ENCODE measurements at regions not wholly inside any gene's neighbourhood (a gene's known extent, or its start where the extent isn't known, plus 50 kb on each side); places are given as distances from the start of the nearest gene placed in this dataset.
"Not testable (repeated sequence)": the region's sequence is repeated elsewhere in the genome, so short reads cannot be mapped to it uniquely, and the experiment has no call there.

DNA sequence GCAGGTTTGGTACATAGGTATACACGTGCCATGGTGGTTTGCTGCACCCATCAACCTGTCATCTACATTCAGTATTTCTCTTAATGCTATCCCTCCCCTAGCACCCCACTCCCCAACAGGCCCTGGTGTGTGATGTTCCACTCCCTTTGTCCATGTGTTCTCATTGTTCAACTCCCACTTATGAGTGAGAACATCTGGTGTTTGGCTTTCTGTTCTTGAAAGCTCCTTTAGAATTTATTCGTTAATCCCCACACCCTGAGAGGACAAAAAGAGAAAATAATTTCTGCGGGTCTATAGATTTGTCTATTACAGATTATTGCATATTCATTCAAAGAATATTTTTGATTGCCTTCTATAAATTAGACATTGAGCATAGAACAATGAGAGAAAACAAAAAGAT is 455.5 kb downstream of the PLPP3 start:
- H3K27me3 Mint-ChIP-seq (ENCODE audit: low read depth, poor library complexity) = peaks cover 6% of the 10 kb centered on the region
- no peak overlapping the region for H3K4me3 Mint-ChIP-seq
- TF ChIP-seq, protein P1, sequence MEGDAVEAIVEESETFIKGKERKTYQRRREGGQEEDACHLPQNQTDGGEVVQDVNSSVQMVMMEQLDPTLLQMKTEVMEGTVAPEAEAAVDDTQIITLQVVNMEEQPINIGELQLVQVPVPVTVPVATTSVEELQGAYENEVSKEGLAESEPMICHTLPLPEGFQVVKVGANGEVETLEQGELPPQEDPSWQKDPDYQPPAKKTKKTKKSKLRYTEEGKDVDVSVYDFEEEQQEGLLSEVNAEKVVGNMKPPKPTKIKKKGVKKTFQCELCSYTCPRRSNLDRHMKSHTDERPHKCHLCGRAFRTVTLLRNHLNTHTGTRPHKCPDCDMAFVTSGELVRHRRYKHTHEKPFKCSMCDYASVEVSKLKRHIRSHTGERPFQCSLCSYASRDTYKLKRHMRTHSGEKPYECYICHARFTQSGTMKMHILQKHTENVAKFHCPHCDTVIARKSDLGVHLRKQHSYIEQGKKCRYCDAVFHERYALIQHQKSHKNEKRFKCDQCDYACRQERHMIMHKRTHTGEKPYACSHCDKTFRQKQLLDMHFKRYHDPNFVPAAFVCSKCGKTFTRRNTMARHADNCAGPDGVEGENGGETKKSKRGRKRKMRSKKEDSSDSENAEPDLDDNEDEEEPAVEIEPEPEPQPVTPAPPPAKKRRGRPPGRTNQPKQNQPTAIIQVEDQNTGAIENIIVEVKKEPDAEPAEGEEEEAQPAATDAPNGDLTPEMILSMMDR (IDR thresholded peaks at IDR 0.05) = no peak
- no peak overlapping the region for H3K27ac Mint-ChIP-seq
- peaks cover 9% of the 10 kb centered on the region for H3K36me3 Mint-ChIP-seq (ENCODE audit: low read depth)
- peaks cover 46% of the 10 kb centered on the region for H3K9me3 Mint-ChIP-seq
- peaks cover 9% of the 10 kb centered on the region for H3K4me1 Mint-ChIP-seq
- no peak for DNase-seq

DNA sequence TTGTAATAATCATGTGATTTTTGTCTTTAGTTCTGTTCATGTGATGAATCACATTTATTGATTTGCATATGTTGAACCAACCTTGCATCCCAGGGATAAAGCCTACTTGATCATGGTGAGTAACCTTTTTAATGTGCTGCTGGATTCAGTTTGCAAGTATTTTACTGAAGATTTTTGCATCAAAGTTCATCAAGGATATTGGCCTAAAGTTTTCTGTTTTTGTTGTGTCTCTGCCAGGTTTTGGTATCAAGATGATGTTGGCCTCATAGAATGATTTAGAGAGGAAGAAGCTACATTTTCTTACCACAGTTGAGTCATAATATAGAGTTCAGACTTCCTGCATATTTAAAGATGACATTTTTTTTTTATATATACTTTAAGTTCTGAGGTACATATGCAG is 455.9 kb downstream of the PLPP3 start:
- peaks cover 9% of the 10 kb centered on the region for H3K4me1 Mint-ChIP-seq
- H3K4me3 Mint-ChIP-seq = no peak overlapping the region
- TF ChIP-seq, protein P1 (IDR thresholded peaks at IDR 0.05) = no peak
- peaks cover 9% of the 10 kb centered on the region for H3K36me3 Mint-ChIP-seq (ENCODE audit: low read depth)
- no peak for DNase-seq
- peaks cover 6% of the 10 kb centered on the region for H3K27me3 Mint-ChIP-seq (ENCODE audit: low read depth, poor library complexity)
- H3K9me3 Mint-ChIP-seq = peaks cover 46% of the 10 kb centered on the region
- H3K27ac Mint-ChIP-seq = no peak overlapping the region

DNA sequence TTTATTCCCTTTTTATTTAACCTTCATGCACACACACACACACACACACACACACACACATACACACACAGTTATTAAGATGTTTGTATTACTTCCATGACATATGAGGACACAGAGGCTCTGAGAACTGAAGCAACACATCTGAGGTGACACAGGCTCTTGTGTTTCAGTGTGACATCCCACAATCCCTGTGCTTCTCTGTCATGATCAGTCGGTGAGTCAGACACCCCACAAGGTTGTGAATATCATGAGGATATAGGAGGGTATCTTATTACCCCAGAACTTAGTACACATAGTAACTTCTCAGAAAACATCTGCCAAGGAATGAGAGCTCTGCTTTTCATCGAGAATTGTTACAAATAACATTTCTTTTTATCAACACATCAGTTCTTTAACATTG is 459.3 kb downstream of the PLPP3 start:
- Mint-ChIP-seq H3K27ac (no peak overlapping the region), H3K27me3 (ENCODE audit: low read depth, poor library complexity) (peaks cover 7% of the 10 kb centered on the region), H3K4me3 (no peak overlapping the region), H3K9me3 (peaks cover 31% of the 10 kb centered on the region), H3K4me1 (peaks cover 5% of the 10 kb centered on the region), H3K36me3 (ENCODE audit: low read depth) (peaks cover 5% of the 10 kb centered on the region)
- DNase-seq = no peak
- TF ChIP-seq, protein P1 (IDR thresholded peaks at IDR 0.05) = no peak

DNA sequence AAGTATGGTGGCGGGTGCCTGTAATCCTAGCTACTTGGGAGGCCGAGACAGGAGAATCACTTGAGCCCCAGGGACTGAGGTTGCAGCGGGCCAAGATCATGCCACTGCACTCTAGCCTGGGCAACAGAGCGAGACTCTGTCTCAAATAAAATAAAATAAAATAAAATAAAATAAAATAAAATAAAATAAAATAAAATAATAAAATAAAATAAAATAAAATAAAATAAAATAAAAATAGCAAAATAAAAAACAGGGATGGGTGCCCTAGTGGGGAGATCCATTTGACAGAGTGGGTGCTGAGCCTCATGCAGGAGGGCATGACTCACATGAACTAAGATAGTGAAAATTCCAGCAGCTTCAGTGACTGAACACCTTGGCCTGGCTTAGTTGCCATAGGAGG is 460.7 kb downstream of the PLPP3 start:
- not testable (repeated sequence) for DNase-seq; H3K4me3 Mint-ChIP-seq; H3K27ac Mint-ChIP-seq; H3K36me3 Mint-ChIP-seq (ENCODE audit: low read depth); H3K27me3 Mint-ChIP-seq (ENCODE audit: low read depth, poor library complexity); H3K4me1 Mint-ChIP-seq
- H3K9me3 Mint-ChIP-seq = peaks cover 27% of the 10 kb centered on the region

DNA sequence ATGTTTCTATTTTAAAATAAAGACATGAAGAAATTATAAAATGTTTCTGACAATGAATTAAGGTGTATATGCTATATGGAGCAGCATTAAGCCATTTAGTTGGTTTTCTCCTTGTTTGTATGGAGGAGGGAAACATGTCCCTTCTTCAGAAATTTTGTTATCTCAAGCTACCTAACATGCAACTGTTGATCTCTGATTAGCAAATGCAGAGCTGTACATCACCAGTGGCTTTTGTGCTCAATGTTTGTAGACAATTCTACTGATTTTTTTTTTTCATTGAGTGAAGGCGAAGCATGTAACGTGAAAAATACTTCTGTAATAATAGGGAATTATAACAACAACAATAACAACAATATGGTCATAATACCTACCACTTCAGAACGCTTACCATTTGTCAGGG is 463.7 kb downstream of the PLPP3 start:
- TF ChIP-seq, protein P1 (IDR thresholded peaks at IDR 0.05) = no peak
- Mint-ChIP-seq H3K4me1 (no peaks in the 10 kb centered on the region), H3K27ac (no peak overlapping the region), H3K27me3 (ENCODE audit: low read depth, poor library complexity) (peaks cover 9% of the 10 kb centered on the region), H3K9me3 (peaks cover 23% of the 10 kb centered on the region), H3K36me3 (ENCODE audit: low read depth) (peaks cover 11% of the 10 kb centered on the region), H3K4me3 (no peak overlapping the region)
- DNase-seq = no peak

DNA sequence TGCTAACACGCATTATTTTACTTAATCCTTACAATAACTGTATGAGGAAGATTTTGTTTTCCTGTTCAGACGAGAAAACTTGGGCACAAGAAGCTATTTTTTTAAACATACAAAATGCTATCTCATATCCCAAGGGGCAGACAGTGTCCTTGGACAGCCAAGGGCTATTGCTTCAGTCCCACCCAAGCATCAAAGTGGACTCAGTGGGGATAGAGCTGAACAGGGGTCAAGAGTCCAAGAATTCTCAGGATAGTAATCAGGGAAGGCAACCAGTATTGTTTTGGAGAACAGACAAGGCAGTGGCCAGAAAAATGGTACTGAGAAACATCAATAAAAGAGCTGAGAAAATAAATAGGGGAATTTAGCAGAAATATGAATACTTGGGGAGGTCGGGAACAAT is 465.7 kb downstream of the PLPP3 start:
- Mint-ChIP-seq H3K9me3 (peaks cover 41% of the 10 kb centered on the region), H3K4me3 (no peak overlapping the region), H3K36me3 (ENCODE audit: low read depth) (peaks cover 16% of the 10 kb centered on the region), H3K4me1 (no peaks in the 10 kb centered on the region), H3K27me3 (ENCODE audit: low read depth, poor library complexity) (peaks cover 7% of the 10 kb centered on the region), H3K27ac (no peak overlapping the region)
- DNase-seq = no peak
- TF ChIP-seq, protein P1 (IDR thresholded peaks at IDR 0.05) = no peak

All from nephron progenitor cell (in vitro differentiated cells).